SU-DHL-6 (cell line): ENCODE measurements at regions not wholly inside any gene's neighbourhood (a gene's known extent, or its start where the extent isn't known, plus 50 kb on each side); places are given as distances from the start of the nearest gene placed in this dataset.

Source experiments
- H2AFZ ChIP-seq: fragments of 200-600 bp; sonication (generic); 2 replicates; pipeline ENCODE4 v1.6.1; 2014; ENCODE audit warnings: low read depth, mild to moderate bottlenecking, moderate library complexity, mixed read lengths, antibody characterized with exemption, low read length; ENCODE audit not compliant: severe bottlenecking
- H3F3A ChIP-seq: fragments of 200-600 bp; shearing (Covaris generic); 2 replicates; pipeline ENCODE4 v1.6.0; 2016; ENCODE audit warnings: antibody characterized with exemption, mild to moderate bottlenecking; ENCODE audit not compliant: insufficient read depth
- H3K27ac ChIP-seq: fragments of 200-600 bp; sonication (generic); 2 replicates; pipeline ENCODE4 v1.5.1; 2016; ENCODE audit warnings: low read depth, mild to moderate bottlenecking, low read length, moderate library complexity, mixed read lengths
- H3K27me3 ChIP-seq: fragments of 200-600 bp; sonication (generic), shearing (Covaris generic); 2 replicates; pipeline ENCODE4 v1.6.0; 2014; ENCODE audit warnings: mild to moderate bottlenecking, low read length
- H3K36me3 ChIP-seq: fragments of 200-600 bp; sonication (generic); 2 replicates; pipeline ENCODE4 v1.6.1; 2014; ENCODE audit warnings: mild to moderate bottlenecking, low read length, mixed read lengths
- H3K4me2 ChIP-seq: fragments of 300-600, 200-600 bp; shearing (Covaris generic), sonication (generic); 2 replicates; pipeline ENCODE4 v1.6.0; 2014; ENCODE audit warnings: low read length, low read depth, mild to moderate bottlenecking; ENCODE audit not compliant: poor library complexity, severe bottlenecking
- H3K4me3 ChIP-seq: fragments of 200-600 bp; sonication (generic); 2 replicates; pipeline ENCODE4 v1.5.1; 2014; ENCODE audit warnings: antibody characterized with exemption, low read length, mild to moderate bottlenecking, mixed read lengths; ENCODE audit not compliant: insufficient read depth, poor library complexity, severe bottlenecking
- H3K79me2 ChIP-seq: fragments of 200-600 bp; sonication (generic); 2 replicates; pipeline ENCODE4 v1.6.1; 2014; ENCODE audit warnings: mild to moderate bottlenecking, low read length, moderate library complexity; ENCODE audit not compliant: insufficient read depth
- H3K9ac ChIP-seq: fragments of 200-600 bp; sonication (generic); 2 replicates; pipeline ENCODE4 v1.7.0; 2014; ENCODE audit warnings: mild to moderate bottlenecking, low read length
- H3K9me2 ChIP-seq: fragments of 200-600 bp; sonication (generic); replicated peaks from 2 replicates; pipeline ENCODE4 v1.6.1; 2014; ENCODE audit warnings: low read length; ENCODE audit not compliant: insufficient read depth
- H3K9me3 ChIP-seq: fragments of 200-600 bp; sonication (generic); 2 replicates; pipeline ENCODE4 v1.6.1; 2014; ENCODE audit warnings: low read length, mixed read lengths; ENCODE audit not compliant: insufficient read depth
- H4K20me1 ChIP-seq: fragments of 200-600 bp; sonication (generic); 2 replicates; pipeline ENCODE4 v1.6.1; 2014; ENCODE audit warnings: low read depth, mild to moderate bottlenecking, antibody characterized with exemption, low read length, moderate library complexity, mixed read lengths
- CTCF ChIP-seq: fragments of 200-600 bp; sonication (generic); IDR thresholded peaks from one replicate; pipeline ENCODE4 v1.5.1; 2017; ENCODE audit warnings: antibody characterized with exemption, mild to moderate bottlenecking, low read length, moderate library complexity; ENCODE audit not compliant: insufficient read depth, poor library complexity, severe bottlenecking
- EZH2phosphoT487 ChIP-seq: fragments of 200-600 bp; sonication (generic), shearing (Covaris generic); conservative IDR thresholded peaks from 2 replicates; pipeline ENCODE4 v1.6.1; 2018; ENCODE audit warnings: mild to moderate bottlenecking, antibody characterized with exemption, low read length, moderate library complexity, mixed read lengths

GRCh38 chr21:35882791-35883240 is 177.5 kb downstream of the SETD4 start:
- no peak overlapping the region for H3K4me2 ChIP-seq
- no peaks in the 10 kb centered on the region for H3K9me3 ChIP-seq
- H3F3A ChIP-seq, result no peaks in the 10 kb centered on the region
- no peak overlapping the region for H2AFZ ChIP-seq
- H3K9ac ChIP-seq, result no peak overlapping the region
- H3K79me2 ChIP-seq, result no peaks in the 10 kb centered on the region
- H3K9me2 ChIP-seq, result no peaks in the 10 kb centered on the region
- TF ChIP-seq CTCF (no peak), EZH2phosphoT487 (no peak)
- H3K4me3 ChIP-seq, result no peak overlapping the region
- no peak overlapping the region for H3K27ac ChIP-seq
- H3K27me3 ChIP-seq, result no peaks in the 10 kb centered on the region
- H3K36me3 ChIP-seq, result no peaks in the 10 kb centered on the region
- no peaks in the 10 kb centered on the region for H4K20me1 ChIP-seq

GRCh38 chr21:35873441-35873840 is 186.9 kb downstream of the SETD4 start:
- Histone ChIP-seq H3K4me3 (no peak overlapping the region), H3K36me3 (no peaks in the 10 kb centered on the region), H3K79me2 (no peaks in the 10 kb centered on the region), H3K9me2 (no peaks in the 10 kb centered on the region), H4K20me1 (no peaks in the 10 kb centered on the region), H2AFZ (no peak overlapping the region), H3K27me3 (no peaks in the 10 kb centered on the region), H3K9me3 (no peaks in the 10 kb centered on the region), H3K9ac (no peak overlapping the region), H3K4me2 (no peak overlapping the region), H3F3A (no peaks in the 10 kb centered on the region), H3K27ac (no peak overlapping the region)
- no peak for TF ChIP-seq CTCF
- no peak for TF ChIP-seq EZH2phosphoT487

GRCh38 chr21:35871906-35872305 is 188.4 kb downstream of the SETD4 start:
- H4K20me1 ChIP-seq, result no peaks in the 10 kb centered on the region
- no peaks in the 10 kb centered on the region for H3K9me2 ChIP-seq
- no peaks in the 10 kb centered on the region for H3K27me3 ChIP-seq
- no peaks in the 10 kb centered on the region for H3K36me3 ChIP-seq
- no peaks in the 10 kb centered on the region for H3K79me2 ChIP-seq
- no peak overlapping the region for H3K4me3 ChIP-seq
- H3K4me2 ChIP-seq, result no peak overlapping the region
- no peaks in the 10 kb centered on the region for H3K9me3 ChIP-seq
- no peak overlapping the region for H3K27ac ChIP-seq
- no peak for TF ChIP-seq EZH2phosphoT487
- TF ChIP-seq CTCF, result no peak
- H3F3A ChIP-seq, result no peaks in the 10 kb centered on the region
- no peak overlapping the region for H2AFZ ChIP-seq
- no peak overlapping the region for H3K9ac ChIP-seq

- H3K4me2 ChIP-seq, result no peak overlapping the region
- no peaks in the 10 kb centered on the region for H3K36me3 ChIP-seq
- no peak for TF ChIP-seq CTCF
- no peak for TF ChIP-seq EZH2phosphoT487
- no peak overlapping the region for H3K27ac ChIP-seq
- H4K20me1 ChIP-seq, result no peaks in the 10 kb centered on the region
- no peaks in the 10 kb centered on the region for H3K9me3 ChIP-seq
- no peak overlapping the region for H3K9ac ChIP-seq
- H3K4me3 ChIP-seq, result no peak overlapping the region
- H3K27me3 ChIP-seq, result no peaks in the 10 kb centered on the region
- H3K79me2 ChIP-seq, result no peaks in the 10 kb centered on the region
- H3K9me2 ChIP-seq, result no peaks in the 10 kb centered on the region
- no peak overlapping the region for H2AFZ ChIP-seq
- H3F3A ChIP-seq, result no peaks in the 10 kb centered on the region
These were observed 191.5 kb downstream of the SETD4 start for GRCh38 chr21:35868869-35869223.
